ENCODE measurements at regions not wholly inside any gene's neighbourhood (a gene's known extent, or its start where the extent isn't known, plus 50 kb on each side); places are given as distances from the start of the nearest gene placed in this dataset.

GRCh38 chr2:7510353-7510752 is 593.1 kb downstream of the RNF144A start:
- Mint-ChIP-seq H3K9me3 (no peaks in the 10 kb centered on the region), H3K27me3 (peaks cover under 1% of the 10 kb centered on the region), H3K36me3 (no peaks in the 10 kb centered on the region), H3K4me1 (ENCODE audit: unreplicated experiment) (peaks cover 11% of the 10 kb centered on the region), H3K4me3 (no peak overlapping the region), H3K27ac (no peak overlapping the region)
- no peak for DNase-seq (ENCODE audit: extremely low spot score, unreplicated experiment)
- TF ChIP-seq CTCF (conservative IDR thresholded peaks at IDR 0.05) = no peak

- H3K27ac Mint-ChIP-seq = no peak overlapping the region
- no peaks in the 10 kb centered on the region for H3K36me3 Mint-ChIP-seq
- H3K4me1 Mint-ChIP-seq (ENCODE audit: unreplicated experiment) = peaks cover under 1% of the 10 kb centered on the region
- no peak overlapping the region for H3K4me3 Mint-ChIP-seq
- H3K27me3 Mint-ChIP-seq = peaks cover 3% of the 10 kb centered on the region
- no peaks in the 10 kb centered on the region for H3K9me3 Mint-ChIP-seq
- DNase-seq (ENCODE audit: extremely low spot score, unreplicated experiment) = no peak
- no peak for TF ChIP-seq CTCF (conservative IDR thresholded peaks at IDR 0.05)
Observed at GRCh38 chr2:7513834-7514233, 596.6 kb downstream of the RNF144A start.

GRCh38 chr2:7515327-7515726 is 598.1 kb downstream of the RNF144A start:
- no peak for TF ChIP-seq CTCF (conservative IDR thresholded peaks at IDR 0.05)
- H3K4me1 Mint-ChIP-seq (ENCODE audit: unreplicated experiment) = no peaks in the 10 kb centered on the region
- peaks cover 5% of the 10 kb centered on the region for H3K27me3 Mint-ChIP-seq
- no peak for DNase-seq (ENCODE audit: extremely low spot score, unreplicated experiment)
- no peak overlapping the region for H3K27ac Mint-ChIP-seq
- H3K9me3 Mint-ChIP-seq = no peaks in the 10 kb centered on the region
- H3K4me3 Mint-ChIP-seq = no peak overlapping the region
- H3K36me3 Mint-ChIP-seq = no peaks in the 10 kb centered on the region

GRCh38 chr2:7516484-7517063 is 599.4 kb downstream of the RNF144A start:
- no peaks in the 10 kb centered on the region for H3K9me3 Mint-ChIP-seq
- no peak overlapping the region for H3K27ac Mint-ChIP-seq
- no peak for DNase-seq (ENCODE audit: extremely low spot score, unreplicated experiment)
- H3K27me3 Mint-ChIP-seq = peaks cover 5% of the 10 kb centered on the region
- no peaks in the 10 kb centered on the region for H3K36me3 Mint-ChIP-seq
- H3K4me3 Mint-ChIP-seq = no peak overlapping the region
- H3K4me1 Mint-ChIP-seq (ENCODE audit: unreplicated experiment) = no peaks in the 10 kb centered on the region
- TF ChIP-seq CTCF (conservative IDR thresholded peaks at IDR 0.05) = no peak

- Mint-ChIP-seq H3K9me3 (no peaks in the 10 kb centered on the region), H3K4me1 (ENCODE audit: unreplicated experiment) (no peaks in the 10 kb centered on the region), H3K27ac (no peak overlapping the region), H3K36me3 (no peaks in the 10 kb centered on the region), H3K4me3 (no peak overlapping the region), H3K27me3 (peaks cover 5% of the 10 kb centered on the region)
- DNase-seq (ENCODE audit: extremely low spot score, unreplicated experiment) = no peak
- no peak for TF ChIP-seq CTCF (conservative IDR thresholded peaks at IDR 0.05)
Observed at GRCh38 chr2:7517088-7517487, 599.9 kb downstream of the RNF144A start.

GRCh38 chr2:7517851-7518250 is 600.6 kb downstream of the RNF144A start:
- H3K27me3 Mint-ChIP-seq = peaks cover 5% of the 10 kb centered on the region
- H3K9me3 Mint-ChIP-seq = no peaks in the 10 kb centered on the region
- H3K27ac Mint-ChIP-seq = no peak overlapping the region
- no peaks in the 10 kb centered on the region for H3K36me3 Mint-ChIP-seq
- no peak for DNase-seq (ENCODE audit: extremely low spot score, unreplicated experiment)
- no peak for TF ChIP-seq CTCF (conservative IDR thresholded peaks at IDR 0.05)
- H3K4me3 Mint-ChIP-seq = no peak overlapping the region
- H3K4me1 Mint-ChIP-seq (ENCODE audit: unreplicated experiment) = no peaks in the 10 kb centered on the region

Measured in type B pancreatic cell (in vitro differentiated cells).